Karpas-422 (cell line): ENCODE measurements at regions not wholly inside any gene's neighbourhood (a gene's known extent, or its start where the extent isn't known, plus 50 kb on each side); places are given as distances from the start of the nearest gene placed in this dataset.
"Not testable (repeated sequence)": the region's sequence is repeated elsewhere in the genome, so short reads cannot be mapped to it uniquely, and the experiment has no call there.

Source experiments
- DNase-seq: peaks from one replicate; pipeline ENCODE4 v3.0.0-alpha.2; 2015
- H2AFZ ChIP-seq: fragments of 200-600 bp; sonication (generic); 2 replicates; pipeline ENCODE4 v1.6.1; 2014; ENCODE audit warnings: antibody characterized with exemption, low read length, mixed read lengths
- H3K27ac ChIP-seq: fragments of 200-600 bp; sonication (generic); 2 replicates; pipeline ENCODE4 v1.5.1; 2014; ENCODE audit warnings: mild to moderate bottlenecking, low read length, moderate library complexity
- H3K27me3 ChIP-seq: fragments of 200-600 bp; sonication (generic); 2 replicates; pipeline ENCODE4 v1.6.1; 2014; ENCODE audit warnings: low read length, mixed read lengths
- H3K36me3 ChIP-seq: fragments of 200-600 bp; sonication (generic); 2 replicates; pipeline ENCODE4 v1.6.1; 2014; ENCODE audit warnings: low read length, mixed read lengths; ENCODE audit not compliant: insufficient read depth
- H3K4me1 ChIP-seq: fragments of 200-600 bp; sonication (generic); 2 replicates; pipeline ENCODE4 v1.6.1; 2014; ENCODE audit warnings: mild to moderate bottlenecking, low read length, mixed read lengths
- H3K4me2 ChIP-seq: fragments of 200-600 bp; sonication (generic); 2 replicates; pipeline ENCODE4 v1.6.1; 2014; ENCODE audit warnings: low read length, low read depth, mild to moderate bottlenecking; ENCODE audit not compliant: poor library complexity, severe bottlenecking
- H3K4me3 ChIP-seq: fragments of 200-600 bp; sonication (generic); 2 replicates; pipeline ENCODE4 v1.5.1; 2014; ENCODE audit warnings: mild to moderate bottlenecking, antibody characterized with exemption, low read length, mixed read lengths
- H3K79me2 ChIP-seq: fragments of 200-600 bp; sonication (generic); 2 replicates; pipeline ENCODE4 v1.6.1; 2014; ENCODE audit warnings: mild to moderate bottlenecking, low read length, mixed read lengths
- H3K9ac ChIP-seq: fragments of 200-600 bp; sonication (generic); 2 replicates; pipeline ENCODE4 v1.6.0; 2014; ENCODE audit warnings: low read length
- H3K9me2 ChIP-seq: fragments of 200-600 bp; sonication (generic), shearing (Covaris generic); replicated peaks from 2 replicates; pipeline ENCODE4 v1.6.0; 2014; ENCODE audit warnings: mild to moderate bottlenecking, low read length, moderate library complexity; ENCODE audit not compliant: insufficient read depth
- H3K9me3 ChIP-seq: fragments of 300-700, 200-600 bp; sonication (generic); 2 replicates; pipeline ENCODE4 v1.6.1; 2014; ENCODE audit warnings: low read length, mixed read lengths
- H4K20me1 ChIP-seq: fragments of 200-600 bp; sonication (generic); 2 replicates; pipeline ENCODE4 v1.6.1; 2014; ENCODE audit warnings: mild to moderate bottlenecking, antibody characterized with exemption, low read length, low read depth; ENCODE audit not compliant: insufficient read depth

- no peak overlapping the region for H2AFZ ChIP-seq
Measured at GRCh38 chr12:93008044-93008778, 79.1 kb upstream of the EEA1 start.

GRCh38 chr12:93008880-93009279 is 79.8 kb upstream of the EEA1 start:
- not testable (repeated sequence) for H3K9me3 ChIP-seq, H3K4me3 ChIP-seq, H3K27ac ChIP-seq, H3K9me2 ChIP-seq, H3K9ac ChIP-seq, H3K4me1 ChIP-seq, H3K36me3 ChIP-seq, H3K79me2 ChIP-seq, H4K20me1 ChIP-seq, H3K27me3 ChIP-seq, H2AFZ ChIP-seq, H3K4me2 ChIP-seq, DNase-seq

More at GRCh38 chr12:93008044-93008778, 79.1 kb upstream of the EEA1 start:
- Histone ChIP-seq H3K79me2 (no peaks in the 10 kb centered on the region), H3K36me3 (no peaks in the 10 kb centered on the region), H3K4me3 (no peak overlapping the region), H3K4me1 (peaks cover 4% of the 10 kb centered on the region), H3K9me2 (no peaks in the 10 kb centered on the region), H4K20me1 (no peaks in the 10 kb centered on the region), H3K27me3 (0 out of 2 replicates have a peak, but pooled peaks cover 3% of the 10 kb centered on the region), H3K4me2 (no peak overlapping the region), H3K9me3 (no peaks in the 10 kb centered on the region), H3K9ac (no peak overlapping the region), H3K27ac (no peak overlapping the region)
- DNase-seq, result no peak

GRCh38 chr12:93009533-93009932 is 80.4 kb upstream of the EEA1 start:
- Histone ChIP-seq H3K9me2 (no peaks in the 10 kb centered on the region), H3K27ac (no peak overlapping the region), H3K36me3 (no peaks in the 10 kb centered on the region), H2AFZ (no peak overlapping the region), H3K27me3 (0 out of 2 replicates have a peak, but pooled peaks cover 3% of the 10 kb centered on the region), H3K9me3 (no peaks in the 10 kb centered on the region), H3K4me3 (no peak overlapping the region), H3K4me1 (peaks cover 7% of the 10 kb centered on the region), H3K9ac (no peak overlapping the region), H4K20me1 (no peaks in the 10 kb centered on the region), H3K79me2 (no peaks in the 10 kb centered on the region), H3K4me2 (no peak overlapping the region)
- no peak for DNase-seq

GRCh38 chr12:93010461-93010860 is 81.4 kb upstream of the EEA1 start:
- Histone ChIP-seq H3K27me3 (0 out of 2 replicates have a peak, but pooled peaks cover 3% of the 10 kb centered on the region), H2AFZ (no peak overlapping the region), H3K4me1 (peaks cover 7% of the 10 kb centered on the region), H4K20me1 (no peaks in the 10 kb centered on the region), H3K9ac (no peak overlapping the region), H3K4me2 (no peak overlapping the region), H3K27ac (no peak overlapping the region), H3K36me3 (no peaks in the 10 kb centered on the region), H3K4me3 (no peak overlapping the region), H3K9me2 (no peaks in the 10 kb centered on the region), H3K9me3 (no peaks in the 10 kb centered on the region), H3K79me2 (no peaks in the 10 kb centered on the region)
- no peak for DNase-seq

- no peaks in the 10 kb centered on the region for H3K36me3 ChIP-seq
Measured at GRCh38 chr12:93011100-93011499, 82.0 kb upstream of the EEA1 start.

GRCh38 chr12:93015871-93016751 is 87.0 kb upstream of the EEA1 start:
- no peak overlapping the region for H3K4me2 ChIP-seq
- H3K4me1 ChIP-seq, result peaks cover 7% of the 10 kb centered on the region
- no peak overlapping the region for H3K27ac ChIP-seq
- DNase-seq, result no peak
- H3K27me3 ChIP-seq, result no peaks in the 10 kb centered on the region
- H3K9me3 ChIP-seq, result no peaks in the 10 kb centered on the region
- no peaks in the 10 kb centered on the region for H3K9me2 ChIP-seq
- no peaks in the 10 kb centered on the region for H3K79me2 ChIP-seq
- H4K20me1 ChIP-seq, result no peaks in the 10 kb centered on the region
- H3K4me3 ChIP-seq, result no peak overlapping the region
- no peak overlapping the region for H2AFZ ChIP-seq
- no peak overlapping the region for H3K9ac ChIP-seq
- H3K36me3 ChIP-seq, result no peaks in the 10 kb centered on the region

More at GRCh38 chr12:93011100-93011499, 82.0 kb upstream of the EEA1 start:
- H3K9me2 ChIP-seq, result no peaks in the 10 kb centered on the region
- peaks cover 7% of the 10 kb centered on the region for H3K4me1 ChIP-seq
- no peaks in the 10 kb centered on the region for H4K20me1 ChIP-seq
- H3K4me3 ChIP-seq, result no peak overlapping the region
- H3K4me2 ChIP-seq, result no peak overlapping the region
- no peak overlapping the region for H3K9ac ChIP-seq
- H3K27ac ChIP-seq, result no peak overlapping the region
- H3K27me3 ChIP-seq, result 0 out of 2 replicates have a peak, but pooled peaks cover 3% of the 10 kb centered on the region
- DNase-seq, result no peak
- no peak overlapping the region for H2AFZ ChIP-seq
- no peaks in the 10 kb centered on the region for H3K9me3 ChIP-seq
- H3K79me2 ChIP-seq, result no peaks in the 10 kb centered on the region

GRCh38 chr12:93016752-93017350 is 87.8 kb upstream of the EEA1 start:
- H3K9ac ChIP-seq, result no peak overlapping the region
- H3K4me2 ChIP-seq, result no peak overlapping the region

GRCh38 chr12:93018610-93019009 is 89.5 kb upstream of the EEA1 start:
- no peaks in the 10 kb centered on the region for H3K36me3 ChIP-seq
- no peaks in the 10 kb centered on the region for H4K20me1 ChIP-seq
- no peak overlapping the region for H2AFZ ChIP-seq
- H3K27ac ChIP-seq, result no peak overlapping the region
- H3K4me2 ChIP-seq, result no peak overlapping the region
- H3K9me3 ChIP-seq, result no peaks in the 10 kb centered on the region
- H3K9me2 ChIP-seq, result no peaks in the 10 kb centered on the region
- DNase-seq, result no peak
- no peak overlapping the region for H3K4me3 ChIP-seq
- no peak overlapping the region for H3K9ac ChIP-seq
- H3K4me1 ChIP-seq, result no peaks in the 10 kb centered on the region; the same call in 1 of the 2 replicates
- H3K79me2 ChIP-seq, result no peaks in the 10 kb centered on the region
- H3K27me3 ChIP-seq, result no peaks in the 10 kb centered on the region

More at GRCh38 chr12:93016752-93017350, 87.8 kb upstream of the EEA1 start:
- no peak overlapping the region for H3K27ac ChIP-seq
- H3K4me1 ChIP-seq, result peaks cover 7% of the 10 kb centered on the region
- H3K36me3 ChIP-seq, result no peaks in the 10 kb centered on the region
- no peaks in the 10 kb centered on the region for H3K79me2 ChIP-seq
- H2AFZ ChIP-seq, result no peak overlapping the region
- H3K9me3 ChIP-seq, result no peaks in the 10 kb centered on the region
- no peaks in the 10 kb centered on the region for H3K9me2 ChIP-seq
- no peak for DNase-seq
- no peaks in the 10 kb centered on the region for H4K20me1 ChIP-seq
- H3K4me3 ChIP-seq, result no peak overlapping the region
- no peaks in the 10 kb centered on the region for H3K27me3 ChIP-seq
